Sigmoid colon (tissue), 3 donors: ENCODE measurements at regions not wholly inside any gene's neighbourhood (a gene's known extent, or its start where the extent isn't known, plus 50 kb on each side); places are given as distances from the start of the nearest gene placed in this dataset.

Source experiments
- POLR2A ChIP-seq, 2 donors: fragments of 450-650 bp; IDR thresholded peaks; one replicate each; pipeline ENCODE4 v1.6.1; 2016; ENCODE audit warnings: antibody characterized with exemption in 2 of 2, mild to moderate bottlenecking in 2 of 2, moderate library complexity in 2 of 2
- TF ChIP-seq, protein P1 (sequence below), 4 experiments: fragments of 450-650 bp in 3 of 4; fragments of 200-600 bp in 1 of 4; IDR thresholded peaks; one replicate each; pipeline ENCODE4 v1.5.1; 2016 to 2019; ENCODE audit warnings: antibody characterized with exemption in 4 of 4, mild to moderate bottlenecking in 3 of 4, moderate library complexity in 2 of 4

DNA sequence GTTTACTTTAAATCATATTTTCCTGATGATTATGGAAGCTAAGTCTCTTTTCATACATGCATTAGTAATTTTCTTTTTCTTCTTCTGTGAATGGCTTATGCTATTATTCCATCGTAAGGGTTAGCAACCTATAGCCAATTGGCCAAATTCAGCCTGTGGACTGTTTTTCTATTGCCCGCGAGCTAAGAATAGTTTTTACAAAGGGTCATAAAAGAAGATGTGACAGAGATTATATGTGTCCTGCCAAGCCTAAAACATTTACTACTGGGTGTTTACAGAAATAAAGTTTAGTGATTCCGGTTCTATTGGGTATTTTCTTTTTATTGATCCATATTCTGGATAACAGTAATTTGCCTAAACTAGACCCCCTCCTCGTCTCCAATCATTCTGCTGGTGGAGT lies 268.8 kb upstream of the DIO3 start:
- TF ChIP-seq, protein P1, sequence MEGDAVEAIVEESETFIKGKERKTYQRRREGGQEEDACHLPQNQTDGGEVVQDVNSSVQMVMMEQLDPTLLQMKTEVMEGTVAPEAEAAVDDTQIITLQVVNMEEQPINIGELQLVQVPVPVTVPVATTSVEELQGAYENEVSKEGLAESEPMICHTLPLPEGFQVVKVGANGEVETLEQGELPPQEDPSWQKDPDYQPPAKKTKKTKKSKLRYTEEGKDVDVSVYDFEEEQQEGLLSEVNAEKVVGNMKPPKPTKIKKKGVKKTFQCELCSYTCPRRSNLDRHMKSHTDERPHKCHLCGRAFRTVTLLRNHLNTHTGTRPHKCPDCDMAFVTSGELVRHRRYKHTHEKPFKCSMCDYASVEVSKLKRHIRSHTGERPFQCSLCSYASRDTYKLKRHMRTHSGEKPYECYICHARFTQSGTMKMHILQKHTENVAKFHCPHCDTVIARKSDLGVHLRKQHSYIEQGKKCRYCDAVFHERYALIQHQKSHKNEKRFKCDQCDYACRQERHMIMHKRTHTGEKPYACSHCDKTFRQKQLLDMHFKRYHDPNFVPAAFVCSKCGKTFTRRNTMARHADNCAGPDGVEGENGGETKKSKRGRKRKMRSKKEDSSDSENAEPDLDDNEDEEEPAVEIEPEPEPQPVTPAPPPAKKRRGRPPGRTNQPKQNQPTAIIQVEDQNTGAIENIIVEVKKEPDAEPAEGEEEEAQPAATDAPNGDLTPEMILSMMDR (IDR thresholded peaks at IDR 0.05): no peak
- no peak for TF ChIP-seq POLR2A (IDR thresholded peaks at IDR 0.05)
